Suprapubic skin (tissue), 3 donors: ENCODE measurements at regions not wholly inside any gene's neighbourhood (a gene's known extent, or its start where the extent isn't known, plus 50 kb on each side); places are given as distances from the start of the nearest gene placed in this dataset.

Source experiments
- EP300 ChIP-seq: sonication (generic); formaldehyde crosslinking; IDR thresholded peaks from one replicate; pipeline ENCODE4 v1.6.1; 2017; ENCODE audit warnings: antibody characterized with exemption
- POLR2A ChIP-seq, 2 donors: fragments of 450-650 bp; IDR thresholded peaks; one replicate each; pipeline ENCODE4 v1.6.1; 2017; ENCODE audit warnings: antibody characterized with exemption in 2 of 2, mild to moderate bottlenecking in 2 of 2, moderate library complexity in 2 of 2
- TF ChIP-seq, protein P1 (sequence below), 2 donors: fragments of 200-600 bp in 1 of 2; fragments of 450-650 bp in 1 of 2; sonication (generic) in 1 of 2; IDR thresholded peaks; one replicate each; pipeline ENCODE4 v1.5.1; 2016 to 2019; ENCODE audit warnings: antibody characterized with exemption in 2 of 2, mild to moderate bottlenecking in 1 of 2, moderate library complexity in 1 of 2

- TF ChIP-seq POLR2A (IDR thresholded peaks at IDR 0.05): no peak
- TF ChIP-seq EP300: no peak
- TF ChIP-seq, protein P1, sequence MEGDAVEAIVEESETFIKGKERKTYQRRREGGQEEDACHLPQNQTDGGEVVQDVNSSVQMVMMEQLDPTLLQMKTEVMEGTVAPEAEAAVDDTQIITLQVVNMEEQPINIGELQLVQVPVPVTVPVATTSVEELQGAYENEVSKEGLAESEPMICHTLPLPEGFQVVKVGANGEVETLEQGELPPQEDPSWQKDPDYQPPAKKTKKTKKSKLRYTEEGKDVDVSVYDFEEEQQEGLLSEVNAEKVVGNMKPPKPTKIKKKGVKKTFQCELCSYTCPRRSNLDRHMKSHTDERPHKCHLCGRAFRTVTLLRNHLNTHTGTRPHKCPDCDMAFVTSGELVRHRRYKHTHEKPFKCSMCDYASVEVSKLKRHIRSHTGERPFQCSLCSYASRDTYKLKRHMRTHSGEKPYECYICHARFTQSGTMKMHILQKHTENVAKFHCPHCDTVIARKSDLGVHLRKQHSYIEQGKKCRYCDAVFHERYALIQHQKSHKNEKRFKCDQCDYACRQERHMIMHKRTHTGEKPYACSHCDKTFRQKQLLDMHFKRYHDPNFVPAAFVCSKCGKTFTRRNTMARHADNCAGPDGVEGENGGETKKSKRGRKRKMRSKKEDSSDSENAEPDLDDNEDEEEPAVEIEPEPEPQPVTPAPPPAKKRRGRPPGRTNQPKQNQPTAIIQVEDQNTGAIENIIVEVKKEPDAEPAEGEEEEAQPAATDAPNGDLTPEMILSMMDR (IDR thresholded peaks at IDR 0.05): no peak
These were observed 164.7 kb downstream of the ACTR3B start for GRCh38 chr7:152924238-152924637.
